ENCODE measurements at regions not wholly inside any gene's neighbourhood (a gene's known extent, or its start where the extent isn't known, plus 50 kb on each side); places are given as distances from the start of the nearest gene placed in this dataset.

GRCh38 chrX:125382889-125383288 is 63.2 kb downstream of the TEX13C start:
- no peak for TF ChIP-seq CTCF (IDR thresholded peaks at IDR 0.05; ENCODE audit: extremely low read depth in 1 of 2, insufficient read depth in 1 of 2, low read depth in 1 of 2, low read length in 2 of 2)
- TF ChIP-seq POLR2AphosphoS5 (IDR thresholded peaks at IDR 0.05; ENCODE audit: insufficient read depth, low read depth, low read length) = no peak
- TF ChIP-seq MYC (IDR thresholded peaks at IDR 0.05; ENCODE audit: low read depth, low read length) = no peak
- no peak for TF ChIP-seq JUN (IDR thresholded peaks at IDR 0.05; ENCODE audit: borderline replicate concordance, insufficient read depth, insufficient read length, low read depth)
- TF ChIP-seq POLR2A (IDR thresholded peaks at IDR 0.05; ENCODE audit: low read depth, low read length) = no peak
- no peak for TF ChIP-seq MAX (IDR thresholded peaks at IDR 0.05; ENCODE audit: insufficient read depth, insufficient read length)
- TF ChIP-seq GATA2 (IDR thresholded peaks at IDR 0.05; ENCODE audit: insufficient read depth, insufficient read length, low read depth, low read length) = no peak
- no peak for TF ChIP-seq EZH2 (IDR thresholded peaks at IDR 0.05; ENCODE audit: borderline replicate concordance, low read depth, low read length, severe bottlenecking)
- TF ChIP-seq FOS (IDR thresholded peaks at IDR 0.05; ENCODE audit: borderline replicate concordance, insufficient read depth, low read length) = no peak
